HFFc6 (cell line): ENCODE measurements at regions not wholly inside any gene's neighbourhood (a gene's known extent, or its start where the extent isn't known, plus 50 kb on each side); places are given as distances from the start of the nearest gene placed in this dataset.
"Not testable (repeated sequence)": the region's sequence is repeated elsewhere in the genome, so short reads cannot be mapped to it uniquely, and the experiment has no call there.

ENCODE experiments used
- DNase-seq: peaks from one replicate; pipeline ENCODE4 v3.0.0-alpha.2; 2018
- H3K27ac Mint-ChIP-seq: 2 replicates; pipeline ENCODE4 v1.8.0; 2020; ENCODE audit warnings: mild to moderate bottlenecking, mixed read lengths
- H3K27me3 Mint-ChIP-seq: 2 replicates; pipeline ENCODE4 v1.8.0; 2021; ENCODE audit warnings: mild to moderate bottlenecking, moderate library complexity, mixed read lengths; ENCODE audit not compliant: insufficient read depth
- H3K36me3 Mint-ChIP-seq: 2 replicates; pipeline ENCODE4 v1.8.0; 2021; ENCODE audit warnings: low read depth, mixed read lengths
- H3K4me1 Mint-ChIP-seq: 2 replicates; pipeline ENCODE4 v1.8.0; 2020; ENCODE audit warnings: low read depth, mixed read lengths
- H3K4me3 Mint-ChIP-seq: 2 replicates; pipeline ENCODE4 v1.8.0; 2020; ENCODE audit warnings: mild to moderate bottlenecking, moderate library complexity, mixed read lengths
- H3K9me3 Mint-ChIP-seq: 2 replicates; pipeline ENCODE4 v1.8.0; 2020; ENCODE audit warnings: mild to moderate bottlenecking, mixed read lengths
- TF ChIP-seq, protein P1 (sequence below): fragments of 200-600 bp; sonication (generic); IDR thresholded peaks from 2 replicates; pipeline ENCODE4 v1.5.0; 2021; ENCODE audit warnings: antibody characterized with exemption, mild to moderate bottlenecking

DNA sequence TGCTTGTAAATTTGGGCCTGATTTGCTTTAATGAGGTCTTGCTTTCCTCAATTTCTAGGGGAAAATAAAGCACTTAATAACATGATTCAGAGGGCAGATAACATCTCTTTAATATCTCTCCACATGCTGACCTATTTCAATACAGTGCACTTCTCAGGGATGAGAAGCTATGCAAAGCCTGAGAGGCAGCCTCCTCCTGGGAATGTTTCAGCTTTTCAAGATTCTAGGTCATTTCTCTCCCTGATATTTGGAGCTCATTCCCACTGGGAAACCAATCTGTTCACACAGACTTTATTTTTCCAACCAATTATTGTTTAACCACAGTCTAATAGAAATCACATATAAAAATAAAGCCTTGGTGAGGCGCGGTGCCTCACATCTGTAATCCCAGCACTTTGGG, 67.0 kb upstream of the LSAMP start:
- Mint-ChIP-seq H3K4me1 (no peaks in the 10 kb centered on the region), H3K36me3 (no peaks in the 10 kb centered on the region), H3K27ac (no peak overlapping the region), H3K27me3 (no peaks in the 10 kb centered on the region), H3K4me3 (no peak overlapping the region), H3K9me3 (peaks cover 38% of the 10 kb centered on the region)
- no peak for DNase-seq
- TF ChIP-seq, protein P1, sequence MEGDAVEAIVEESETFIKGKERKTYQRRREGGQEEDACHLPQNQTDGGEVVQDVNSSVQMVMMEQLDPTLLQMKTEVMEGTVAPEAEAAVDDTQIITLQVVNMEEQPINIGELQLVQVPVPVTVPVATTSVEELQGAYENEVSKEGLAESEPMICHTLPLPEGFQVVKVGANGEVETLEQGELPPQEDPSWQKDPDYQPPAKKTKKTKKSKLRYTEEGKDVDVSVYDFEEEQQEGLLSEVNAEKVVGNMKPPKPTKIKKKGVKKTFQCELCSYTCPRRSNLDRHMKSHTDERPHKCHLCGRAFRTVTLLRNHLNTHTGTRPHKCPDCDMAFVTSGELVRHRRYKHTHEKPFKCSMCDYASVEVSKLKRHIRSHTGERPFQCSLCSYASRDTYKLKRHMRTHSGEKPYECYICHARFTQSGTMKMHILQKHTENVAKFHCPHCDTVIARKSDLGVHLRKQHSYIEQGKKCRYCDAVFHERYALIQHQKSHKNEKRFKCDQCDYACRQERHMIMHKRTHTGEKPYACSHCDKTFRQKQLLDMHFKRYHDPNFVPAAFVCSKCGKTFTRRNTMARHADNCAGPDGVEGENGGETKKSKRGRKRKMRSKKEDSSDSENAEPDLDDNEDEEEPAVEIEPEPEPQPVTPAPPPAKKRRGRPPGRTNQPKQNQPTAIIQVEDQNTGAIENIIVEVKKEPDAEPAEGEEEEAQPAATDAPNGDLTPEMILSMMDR: no peak

DNA sequence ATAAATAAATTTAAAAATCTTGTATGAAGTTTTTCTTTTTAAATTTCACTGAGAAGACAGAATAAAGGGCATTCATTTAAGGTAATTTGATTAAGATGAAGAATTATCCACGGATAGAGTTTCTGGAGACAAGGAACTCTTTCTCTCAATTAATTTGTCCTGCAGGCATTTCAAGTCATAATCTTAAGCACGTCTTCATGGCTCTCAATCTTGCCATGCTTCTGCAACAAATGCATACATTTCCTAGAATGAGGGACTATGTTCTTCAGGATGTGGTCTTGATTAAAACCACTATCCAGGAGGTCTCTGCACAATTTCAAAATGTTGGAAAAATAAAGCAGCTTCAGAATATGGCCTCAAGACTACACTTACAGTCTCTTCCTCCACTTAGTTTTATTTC, 67.6 kb upstream of the LSAMP start:
- H3K27me3 Mint-ChIP-seq: no peaks in the 10 kb centered on the region
- TF ChIP-seq, protein P1: no peak
- peaks cover 40% of the 10 kb centered on the region for H3K9me3 Mint-ChIP-seq
- H3K4me3 Mint-ChIP-seq: no peak overlapping the region
- no peaks in the 10 kb centered on the region for H3K36me3 Mint-ChIP-seq
- no peaks in the 10 kb centered on the region for H3K4me1 Mint-ChIP-seq
- DNase-seq: no peak
- no peak overlapping the region for H3K27ac Mint-ChIP-seq

DNA sequence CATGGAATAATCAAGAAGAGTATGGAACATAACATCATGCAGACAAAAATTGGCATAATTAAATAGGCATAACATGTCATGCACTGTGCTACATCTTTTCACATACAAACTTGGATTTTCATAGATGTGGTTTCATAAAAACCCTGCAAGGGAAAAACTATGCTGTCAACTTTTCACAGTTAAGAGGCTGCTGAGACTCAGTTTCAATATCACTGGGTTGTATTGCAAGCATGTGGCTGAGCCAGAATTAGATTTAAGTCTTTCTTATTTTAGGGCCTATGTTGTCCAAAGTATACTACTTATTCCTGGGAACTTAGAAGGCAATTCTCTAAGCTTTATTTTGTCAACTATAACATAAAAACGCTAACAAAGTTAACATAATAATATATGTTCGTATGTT, 70.7 kb upstream of the LSAMP start:
- TF ChIP-seq, protein P1: no peak
- Mint-ChIP-seq H3K27ac (no peak overlapping the region), H3K9me3 (peaks cover 33% of the 10 kb centered on the region), H3K4me3 (no peak overlapping the region), H3K4me1 (no peaks in the 10 kb centered on the region), H3K27me3 (no peaks in the 10 kb centered on the region), H3K36me3 (no peaks in the 10 kb centered on the region)
- DNase-seq: no peak

DNA sequence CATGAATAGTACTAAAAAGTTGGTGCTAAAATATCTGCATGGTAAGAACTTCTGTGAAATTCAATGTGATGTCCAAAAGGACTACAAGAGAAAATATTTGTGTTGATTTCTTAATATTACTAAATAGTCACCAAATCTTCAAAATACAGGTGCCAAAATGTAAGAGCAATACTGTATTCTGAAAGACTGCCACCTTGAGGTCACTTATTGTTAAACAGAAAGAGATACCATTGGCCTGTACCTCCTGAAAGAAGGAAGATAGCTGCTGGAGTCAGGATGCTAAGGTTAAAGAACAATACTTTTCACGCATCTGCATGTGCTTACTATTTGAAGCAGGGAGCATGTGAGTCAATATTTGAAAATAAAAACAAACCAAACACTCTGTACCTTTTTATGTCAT, 72.0 kb upstream of the LSAMP start:
- Mint-ChIP-seq H3K36me3 (no peaks in the 10 kb centered on the region), H3K27me3 (no peaks in the 10 kb centered on the region), H3K9me3 (peaks cover 29% of the 10 kb centered on the region), H3K27ac (no peak overlapping the region), H3K4me3 (no peak overlapping the region), H3K4me1 (no peaks in the 10 kb centered on the region)
- DNase-seq: no peak
- TF ChIP-seq, protein P1: peak; percentile 34; the same call in 1 of the 2 replicates

DNA sequence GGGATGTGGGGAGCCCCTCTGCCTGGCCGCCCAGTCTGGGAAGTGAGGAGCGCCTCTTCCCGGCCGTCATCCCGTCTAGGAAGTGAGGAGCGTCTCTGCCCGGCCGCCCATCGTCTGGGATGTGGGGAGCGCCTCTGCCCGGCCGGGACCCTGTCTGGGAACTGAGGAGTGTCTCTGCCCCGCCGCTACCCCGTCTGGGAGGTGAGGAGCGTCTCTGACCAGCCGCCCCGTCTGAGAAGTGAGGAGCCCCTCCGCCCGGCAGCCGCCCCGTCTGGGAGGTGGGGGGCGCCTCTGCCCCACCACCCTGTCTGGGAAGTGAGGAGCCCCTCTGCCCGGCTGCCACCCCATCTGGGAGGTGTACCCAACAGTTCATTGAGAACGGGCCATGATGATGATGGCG, 73.8 kb upstream of the LSAMP start:
- H3K27ac Mint-ChIP-seq, H3K27me3 Mint-ChIP-seq, H3K4me1 Mint-ChIP-seq, DNase-seq, H3K36me3 Mint-ChIP-seq, H3K4me3 Mint-ChIP-seq: not testable (repeated sequence)
- peaks cover 20% of the 10 kb centered on the region for H3K9me3 Mint-ChIP-seq

DNA sequence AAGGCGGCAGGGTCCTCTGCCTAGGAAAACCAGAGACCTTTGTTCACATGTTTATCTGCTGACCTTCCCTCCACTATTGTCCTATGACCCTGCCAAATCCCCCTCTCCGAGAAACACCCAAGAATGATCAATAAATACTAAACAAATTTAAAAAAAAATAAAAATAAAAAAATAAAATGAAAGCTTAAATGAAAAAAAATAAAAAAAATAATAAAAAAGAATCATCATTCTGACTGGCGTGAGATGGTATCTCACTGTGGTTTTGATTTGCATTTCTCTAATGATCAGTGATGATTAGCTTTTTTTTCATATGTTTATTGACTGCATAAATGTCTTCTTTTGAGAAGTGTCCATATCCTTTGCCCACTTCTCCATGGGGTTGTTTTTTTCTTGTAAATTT, 74.5 kb upstream of the LSAMP start:
- H3K36me3 Mint-ChIP-seq, H3K4me1 Mint-ChIP-seq, H3K27ac Mint-ChIP-seq, H3K27me3 Mint-ChIP-seq, DNase-seq, H3K4me3 Mint-ChIP-seq: not testable (repeated sequence)
- H3K9me3 Mint-ChIP-seq: peaks cover 21% of the 10 kb centered on the region
